ENCODE measurements at regions not wholly inside any gene's neighbourhood (a gene's known extent, or its start where the extent isn't known, plus 50 kb on each side); places are given as distances from the start of the nearest gene placed in this dataset.

DNA sequence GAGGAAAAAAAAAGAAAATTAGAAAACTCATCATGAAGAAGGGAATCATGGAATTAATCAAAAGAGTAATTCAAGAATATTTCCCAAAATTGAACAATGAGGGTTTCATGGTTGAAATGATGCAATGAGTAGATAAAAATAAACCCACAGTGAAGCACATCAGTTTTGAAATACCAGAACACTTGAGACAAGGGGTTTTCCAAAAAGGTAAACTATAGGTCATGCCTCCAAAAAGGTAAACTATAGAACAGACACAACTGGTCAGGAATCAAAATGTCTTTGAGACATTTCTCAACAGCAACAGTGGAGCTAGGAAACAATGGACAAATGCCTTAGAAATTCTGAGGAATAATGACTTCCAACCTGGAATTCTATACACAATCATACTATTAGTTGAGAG is 60.2 kb upstream of the PCSK5 start:
- no peaks in the 10 kb centered on the region for H3K4me1 ChIP-seq (replicated peaks; ENCODE audit: insufficient read depth)
- POLR2A ChIA-PET (ENCODE audit: unreplicated experiment) = no interaction called here
- no peak overlapping the region for H3K4me3 ChIP-seq
- TF ChIP-seq, protein P1, sequence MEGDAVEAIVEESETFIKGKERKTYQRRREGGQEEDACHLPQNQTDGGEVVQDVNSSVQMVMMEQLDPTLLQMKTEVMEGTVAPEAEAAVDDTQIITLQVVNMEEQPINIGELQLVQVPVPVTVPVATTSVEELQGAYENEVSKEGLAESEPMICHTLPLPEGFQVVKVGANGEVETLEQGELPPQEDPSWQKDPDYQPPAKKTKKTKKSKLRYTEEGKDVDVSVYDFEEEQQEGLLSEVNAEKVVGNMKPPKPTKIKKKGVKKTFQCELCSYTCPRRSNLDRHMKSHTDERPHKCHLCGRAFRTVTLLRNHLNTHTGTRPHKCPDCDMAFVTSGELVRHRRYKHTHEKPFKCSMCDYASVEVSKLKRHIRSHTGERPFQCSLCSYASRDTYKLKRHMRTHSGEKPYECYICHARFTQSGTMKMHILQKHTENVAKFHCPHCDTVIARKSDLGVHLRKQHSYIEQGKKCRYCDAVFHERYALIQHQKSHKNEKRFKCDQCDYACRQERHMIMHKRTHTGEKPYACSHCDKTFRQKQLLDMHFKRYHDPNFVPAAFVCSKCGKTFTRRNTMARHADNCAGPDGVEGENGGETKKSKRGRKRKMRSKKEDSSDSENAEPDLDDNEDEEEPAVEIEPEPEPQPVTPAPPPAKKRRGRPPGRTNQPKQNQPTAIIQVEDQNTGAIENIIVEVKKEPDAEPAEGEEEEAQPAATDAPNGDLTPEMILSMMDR (conservative IDR thresholded peaks at IDR 0.05) = no peak
- TF ChIP-seq EZH2 (IDR thresholded peaks at IDR 0.05; ENCODE audit: low read depth) = no peak
- no peak overlapping the region for H2AFZ ChIP-seq
- no peaks in the 10 kb centered on the region for H3K36me3 ChIP-seq (ENCODE audit: low read depth)
- H3K4me2 ChIP-seq = no peak overlapping the region
- DNase-seq = no peak
- H3K27ac ChIP-seq = no peak overlapping the region
- intact Hi-C loops (cut with micrococcal nuclease; ENCODE audit: unreplicated experiment) = no loop called here
- BruUV-seq (replicated peaks) = no TSS peak
- no peaks in the 10 kb centered on the region for H3K27me3 ChIP-seq (ENCODE audit: insufficient read depth, low read depth)
- CTCF ChIA-PET = no interaction called here
- no peaks in the 10 kb centered on the region for H3K9me3 ChIP-seq (ENCODE audit: insufficient read depth, low read depth)
- no peaks in the 10 kb centered on the region for H3F3A ChIP-seq (ENCODE audit: insufficient read depth, low read depth)
- no peaks in the 10 kb centered on the region for H4K20me1 ChIP-seq (ENCODE audit: insufficient read depth)
- H3K79me2 ChIP-seq (ENCODE audit: low read depth) = no peaks in the 10 kb centered on the region
- no peaks in the 10 kb centered on the region for H3K9me2 ChIP-seq (ENCODE audit: insufficient read depth)

DNA sequence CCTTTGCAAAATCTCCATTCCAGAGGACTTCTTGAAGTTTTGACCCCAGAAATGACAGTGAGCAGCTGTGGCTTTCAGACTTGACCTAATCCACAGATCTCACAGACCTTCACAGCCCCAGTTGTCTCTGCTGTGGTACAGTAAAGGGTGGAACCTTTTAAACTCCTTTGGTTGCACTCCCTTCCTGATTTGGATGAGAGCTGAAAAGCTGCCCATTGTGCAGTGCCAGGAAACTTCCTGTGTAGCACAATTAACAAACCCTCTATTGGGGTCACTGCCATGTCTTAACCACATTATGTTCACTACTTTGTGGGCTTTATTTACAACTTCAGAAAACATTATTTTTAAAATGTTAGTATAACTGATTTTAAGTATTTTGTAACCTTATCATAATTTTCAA is 56.7 kb upstream of the PCSK5 start:
- intact Hi-C loops (cut with micrococcal nuclease; ENCODE audit: unreplicated experiment) = no loop called here
- no TSS peak for BruUV-seq (replicated peaks)
- H2AFZ ChIP-seq = no peak overlapping the region
- H3K79me2 ChIP-seq (ENCODE audit: low read depth) = no peaks in the 10 kb centered on the region
- H3K9me3 ChIP-seq (ENCODE audit: insufficient read depth, low read depth) = no peaks in the 10 kb centered on the region
- no peak overlapping the region for H3K4me3 ChIP-seq
- H3K4me1 ChIP-seq (replicated peaks; ENCODE audit: insufficient read depth) = no peaks in the 10 kb centered on the region
- no peak for DNase-seq
- POLR2A ChIA-PET (ENCODE audit: unreplicated experiment) = no interaction called here
- CTCF ChIA-PET = no interaction called here
- no peaks in the 10 kb centered on the region for H3K27me3 ChIP-seq (ENCODE audit: insufficient read depth, low read depth)
- no peaks in the 10 kb centered on the region for H3F3A ChIP-seq (ENCODE audit: insufficient read depth, low read depth)
- no peak for TF ChIP-seq EZH2 (IDR thresholded peaks at IDR 0.05; ENCODE audit: low read depth)
- TF ChIP-seq, protein P1 (conservative IDR thresholded peaks at IDR 0.05) = no peak
- no peaks in the 10 kb centered on the region for H3K36me3 ChIP-seq (ENCODE audit: low read depth)
- H3K9me2 ChIP-seq (ENCODE audit: insufficient read depth) = no peaks in the 10 kb centered on the region
- H3K4me2 ChIP-seq = no peak overlapping the region
- H4K20me1 ChIP-seq (ENCODE audit: insufficient read depth) = no peaks in the 10 kb centered on the region
- no peak overlapping the region for H3K27ac ChIP-seq

DNA sequence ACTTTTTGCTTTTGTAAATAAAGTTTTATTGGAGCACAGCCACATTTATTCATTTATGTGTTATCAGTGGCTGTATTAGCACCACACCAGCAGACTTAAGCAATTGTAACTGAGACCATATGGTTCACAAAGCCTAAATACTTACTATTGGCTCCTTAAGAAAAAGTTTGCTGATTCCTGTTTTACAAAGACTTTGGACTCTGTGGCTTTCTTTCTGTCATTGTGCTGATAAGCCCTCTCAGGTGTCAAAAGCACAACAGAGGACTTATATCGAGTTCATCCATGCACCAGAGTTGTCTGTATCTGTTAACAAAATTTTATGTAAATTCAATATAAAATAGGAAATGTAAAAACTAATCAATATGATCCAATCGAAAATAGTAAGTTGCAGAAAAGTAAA is 55.6 kb upstream of the PCSK5 start:
- Histone ChIP-seq H2AFZ (no peak overlapping the region), H3K4me3 (no peak overlapping the region), H3K27ac (no peak overlapping the region), H4K20me1 (ENCODE audit: insufficient read depth) (no peaks in the 10 kb centered on the region), H3F3A (ENCODE audit: insufficient read depth, low read depth) (no peaks in the 10 kb centered on the region), H3K79me2 (ENCODE audit: low read depth) (no peaks in the 10 kb centered on the region), H3K9me3 (ENCODE audit: insufficient read depth, low read depth) (no peaks in the 10 kb centered on the region), H3K36me3 (ENCODE audit: low read depth) (no peaks in the 10 kb centered on the region), H3K4me2 (no peak overlapping the region), H3K9me2 (ENCODE audit: insufficient read depth) (no peaks in the 10 kb centered on the region), H3K27me3 (ENCODE audit: insufficient read depth, low read depth) (no peaks in the 10 kb centered on the region), H3K4me1 (replicated peaks; ENCODE audit: insufficient read depth) (no peaks in the 10 kb centered on the region)
- ChIA-PET CTCF (no interaction called here), POLR2A (ENCODE audit: unreplicated experiment) (no interaction called here)
- intact Hi-C loops (cut with micrococcal nuclease; ENCODE audit: unreplicated experiment) = no loop called here
- TF ChIP-seq, protein P1 (conservative IDR thresholded peaks at IDR 0.05) = no peak
- no peak for TF ChIP-seq EZH2 (IDR thresholded peaks at IDR 0.05; ENCODE audit: low read depth)
- no peak for DNase-seq
- BruUV-seq (replicated peaks) = no TSS peak
